ENCODE measurements at regions not wholly inside any gene's neighbourhood (a gene's known extent, or its start where the extent isn't known, plus 50 kb on each side); places are given as distances from the start of the nearest gene placed in this dataset.

DNA sequence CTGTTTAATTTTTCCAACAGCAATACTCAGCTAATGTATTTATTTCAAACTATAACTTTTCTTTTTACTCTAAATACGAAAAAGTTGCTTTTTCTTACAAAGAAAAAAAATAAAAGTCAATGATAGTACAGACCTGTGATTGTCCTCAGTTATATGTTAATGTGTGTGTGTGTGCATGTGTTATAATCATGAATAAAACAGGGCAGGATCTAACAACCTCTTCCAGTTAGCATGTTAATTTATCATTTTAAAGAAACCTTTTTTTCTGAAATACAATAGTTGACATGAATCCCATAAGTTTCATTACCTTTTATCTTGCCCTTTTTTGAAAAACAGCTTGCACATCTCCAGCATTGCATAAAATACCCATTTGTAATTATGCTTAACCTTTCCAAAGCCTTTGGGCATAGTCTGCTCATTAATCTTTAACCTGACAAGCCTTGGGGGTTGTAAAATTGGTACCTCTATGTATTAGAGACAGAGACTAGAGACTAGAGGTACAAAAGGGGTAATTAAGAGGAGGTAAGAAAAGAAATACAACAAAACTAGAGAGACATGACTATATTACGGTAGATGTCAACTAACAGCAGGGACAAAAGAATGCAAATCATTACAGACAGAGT, 828.1 kb downstream of the OLFM4 start:
- TF ChIP-seq, protein P1, sequence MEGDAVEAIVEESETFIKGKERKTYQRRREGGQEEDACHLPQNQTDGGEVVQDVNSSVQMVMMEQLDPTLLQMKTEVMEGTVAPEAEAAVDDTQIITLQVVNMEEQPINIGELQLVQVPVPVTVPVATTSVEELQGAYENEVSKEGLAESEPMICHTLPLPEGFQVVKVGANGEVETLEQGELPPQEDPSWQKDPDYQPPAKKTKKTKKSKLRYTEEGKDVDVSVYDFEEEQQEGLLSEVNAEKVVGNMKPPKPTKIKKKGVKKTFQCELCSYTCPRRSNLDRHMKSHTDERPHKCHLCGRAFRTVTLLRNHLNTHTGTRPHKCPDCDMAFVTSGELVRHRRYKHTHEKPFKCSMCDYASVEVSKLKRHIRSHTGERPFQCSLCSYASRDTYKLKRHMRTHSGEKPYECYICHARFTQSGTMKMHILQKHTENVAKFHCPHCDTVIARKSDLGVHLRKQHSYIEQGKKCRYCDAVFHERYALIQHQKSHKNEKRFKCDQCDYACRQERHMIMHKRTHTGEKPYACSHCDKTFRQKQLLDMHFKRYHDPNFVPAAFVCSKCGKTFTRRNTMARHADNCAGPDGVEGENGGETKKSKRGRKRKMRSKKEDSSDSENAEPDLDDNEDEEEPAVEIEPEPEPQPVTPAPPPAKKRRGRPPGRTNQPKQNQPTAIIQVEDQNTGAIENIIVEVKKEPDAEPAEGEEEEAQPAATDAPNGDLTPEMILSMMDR (IDR thresholded peaks at IDR 0.05; ENCODE audit: insufficient read depth, low read depth, low read length): no peak
- no peak for DNase-seq (ENCODE audit: low read depth)
- no peak overlapping the region for H3K4me3 ChIP-seq (ENCODE audit: low read depth, low read length)

DNA sequence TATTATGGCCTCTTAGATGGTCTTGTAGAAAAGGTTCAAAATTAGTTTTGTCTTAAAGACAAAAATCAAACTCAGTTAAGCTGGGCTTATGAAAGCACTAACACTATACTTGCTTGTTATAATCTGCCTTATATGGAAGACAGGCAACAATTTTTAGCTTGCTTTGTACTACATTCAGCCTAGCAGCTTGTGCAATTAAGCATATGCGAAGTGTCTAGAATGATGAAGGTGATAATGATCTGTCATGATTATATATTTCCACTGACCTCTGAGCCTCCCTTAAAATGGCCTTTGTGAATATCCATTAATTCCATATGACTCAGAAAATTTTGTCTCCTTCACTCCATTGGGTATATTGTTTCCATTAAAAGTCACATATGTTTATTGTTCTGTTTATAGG, 834.9 kb downstream of the OLFM4 start:
- TF ChIP-seq, protein P1 (IDR thresholded peaks at IDR 0.05; ENCODE audit: insufficient read depth, low read depth, low read length): no peak
- DNase-seq (ENCODE audit: low read depth): no peak
- H3K4me3 ChIP-seq (ENCODE audit: low read depth, low read length): no peak overlapping the region

DNA sequence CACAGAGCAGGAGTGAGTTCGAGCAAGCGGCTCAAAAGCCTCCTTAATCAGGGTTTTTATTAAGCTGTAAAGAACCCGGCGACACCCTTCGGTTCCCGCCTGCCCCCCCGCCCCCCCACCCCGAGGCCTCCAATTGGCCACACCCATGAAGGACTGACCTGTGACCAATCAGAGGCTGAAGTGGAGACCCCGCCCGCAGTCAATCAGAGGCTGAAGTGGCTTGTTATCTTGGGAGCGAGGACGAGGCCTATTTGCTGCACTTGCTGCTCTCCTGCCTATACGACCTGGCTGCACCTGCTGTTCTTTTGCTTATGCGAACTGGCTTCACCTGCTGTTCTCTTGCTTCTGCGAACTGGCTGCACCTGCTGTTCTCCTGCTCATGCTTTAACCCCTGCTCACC, 844.9 kb downstream of the OLFM4 start:
- TF ChIP-seq, protein P1 (IDR thresholded peaks at IDR 0.05; ENCODE audit: insufficient read depth, low read depth, low read length): no peak
- no peak overlapping the region for H3K4me3 ChIP-seq (ENCODE audit: low read depth, low read length)
- no peak for DNase-seq (ENCODE audit: low read depth)

DNA sequence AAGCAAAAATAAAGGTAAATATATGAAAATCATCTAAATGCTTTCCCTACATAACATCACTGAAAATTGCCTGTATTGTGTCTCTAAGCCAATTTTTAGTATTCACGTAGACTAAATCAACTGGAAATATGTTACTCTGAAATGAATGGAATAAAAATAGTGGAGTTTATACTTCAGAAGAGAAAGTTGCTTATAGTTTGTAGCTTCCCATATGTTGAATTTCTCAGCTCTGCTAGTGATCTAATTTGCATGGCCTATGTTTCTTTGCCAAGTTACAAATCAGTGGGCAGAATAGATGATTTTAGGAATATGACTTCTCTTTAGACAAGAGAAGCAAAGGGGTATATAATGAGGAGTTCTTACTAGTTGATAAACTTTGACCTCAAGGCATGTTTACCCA, 850.2 kb downstream of the OLFM4 start:
- TF ChIP-seq, protein P1 (IDR thresholded peaks at IDR 0.05; ENCODE audit: insufficient read depth, low read depth, low read length): no peak
- DNase-seq (ENCODE audit: low read depth): no peak
- H3K4me3 ChIP-seq (ENCODE audit: low read depth, low read length): no peak overlapping the region

DNA sequence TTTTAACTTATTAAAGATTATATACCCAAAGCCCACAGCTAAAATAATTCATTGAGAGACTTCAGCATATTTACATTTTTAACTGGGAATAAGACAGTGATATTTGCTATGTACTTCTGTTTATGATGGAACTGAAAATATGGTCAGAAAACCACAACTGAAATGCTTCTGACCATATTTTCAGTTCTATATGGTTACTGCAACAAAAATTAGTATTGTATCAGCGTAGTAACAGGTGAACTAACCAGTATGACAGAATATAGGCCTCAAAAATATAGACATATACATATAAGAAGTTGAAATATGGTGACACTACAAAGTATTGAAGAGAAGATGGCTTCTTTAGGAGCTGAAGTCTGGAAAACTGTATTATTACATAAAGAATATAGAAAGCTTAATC, 857.4 kb downstream of the OLFM4 start:
- H3K4me3 ChIP-seq (ENCODE audit: low read depth, low read length): no peak overlapping the region
- TF ChIP-seq, protein P1 (IDR thresholded peaks at IDR 0.05; ENCODE audit: insufficient read depth, low read depth, low read length): no peak
- DNase-seq (ENCODE audit: low read depth): no peak

DNA sequence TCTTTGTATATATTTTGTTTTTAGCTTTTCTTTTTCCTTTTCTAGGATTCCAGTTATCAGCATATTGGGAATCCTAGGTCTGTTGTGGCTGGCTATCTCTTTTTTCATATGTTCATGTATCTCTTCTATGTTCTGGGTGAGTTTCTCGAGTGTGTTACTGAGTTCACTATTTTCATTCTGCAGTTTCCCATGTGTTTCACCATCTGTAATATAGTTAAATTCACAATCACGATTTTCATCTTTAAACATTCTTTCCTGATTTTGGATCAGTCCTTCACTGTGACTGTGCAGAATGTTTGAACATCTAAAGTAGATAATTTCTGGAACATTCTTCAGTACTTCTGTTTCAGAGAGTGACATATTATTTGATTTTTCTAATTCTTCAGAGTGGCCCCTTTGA, 862.1 kb downstream of the OLFM4 start:
- no peak for DNase-seq (ENCODE audit: low read depth)
- TF ChIP-seq, protein P1 (IDR thresholded peaks at IDR 0.05; ENCODE audit: insufficient read depth, low read depth, low read length): no peak
- H3K4me3 ChIP-seq (ENCODE audit: low read depth, low read length): no peak overlapping the region

DNA sequence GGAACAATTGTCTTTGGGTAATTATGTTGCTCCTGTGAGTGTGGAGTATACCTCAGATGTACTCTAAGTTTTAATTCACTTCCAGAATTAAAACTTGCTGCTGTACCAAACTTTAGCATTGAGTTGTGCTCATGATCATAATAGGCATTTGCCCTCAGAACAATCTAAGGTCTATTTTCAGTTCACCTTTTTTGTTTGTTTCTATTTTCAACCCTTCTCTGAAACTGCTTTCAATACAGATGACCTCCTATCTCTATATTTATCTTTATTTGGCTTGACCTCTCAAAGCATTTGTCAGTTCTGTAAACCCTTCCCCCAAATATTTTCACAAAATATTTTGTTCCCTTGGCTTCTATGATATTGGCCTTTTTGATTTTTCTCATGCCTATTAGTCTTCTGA, 873.0 kb downstream of the OLFM4 start:
- TF ChIP-seq, protein P1 (IDR thresholded peaks at IDR 0.05; ENCODE audit: insufficient read depth, low read depth, low read length): no peak
- H3K4me3 ChIP-seq (ENCODE audit: low read depth, low read length): no peak overlapping the region
- no peak for DNase-seq (ENCODE audit: low read depth)
